Islet precursor cell (in vitro differentiated cells): ENCODE measurements at regions not wholly inside any gene's neighbourhood (a gene's known extent, or its start where the extent isn't known, plus 50 kb on each side); places are given as distances from the start of the nearest gene placed in this dataset.

Experiments
- DNase-seq: peaks from one replicate; pipeline ENCODE4 v3.0.0-alpha.2; 2018

DNA sequence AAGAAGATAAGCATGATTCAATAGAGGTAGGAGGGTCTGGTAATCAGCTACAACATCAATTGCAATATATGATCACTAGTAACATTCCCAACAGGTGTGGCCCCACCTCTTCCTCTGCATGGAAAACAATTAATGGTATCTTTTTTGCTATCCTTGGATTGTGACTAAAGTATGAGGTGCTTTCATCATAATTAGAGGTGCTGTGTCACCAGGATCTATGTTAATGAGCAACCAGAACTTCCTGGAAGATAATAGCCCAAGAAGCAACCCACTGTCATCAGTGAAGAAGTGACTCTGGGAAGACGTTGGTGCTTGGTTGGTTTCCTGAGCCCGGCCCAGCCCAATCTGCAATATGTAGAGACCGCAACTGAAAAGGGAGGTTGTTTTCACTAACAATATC is 167.2 kb downstream of the SETD4 start:
- DNase-seq = no peak

DNA sequence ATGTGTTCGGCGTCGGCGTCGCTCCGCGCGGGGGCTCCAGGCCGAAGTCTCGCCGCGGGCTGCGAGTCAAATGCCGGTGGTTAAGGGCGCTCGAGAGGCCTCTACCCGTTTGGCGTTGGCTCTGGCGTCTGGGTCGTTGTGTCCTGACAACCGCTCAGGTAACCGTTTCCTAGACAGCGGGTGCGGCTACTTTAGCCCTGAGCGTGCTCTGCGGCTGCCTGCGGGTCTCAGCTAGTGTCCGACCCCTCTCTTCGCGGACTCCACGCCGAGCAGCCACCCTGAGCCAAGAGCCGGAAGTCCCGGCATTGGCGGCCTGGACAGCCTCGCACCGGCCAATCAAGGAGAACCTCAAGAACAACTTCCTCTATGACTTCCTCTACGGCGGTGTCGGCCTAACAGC is 173.4 kb downstream of the SETD4 start:
- no peak for DNase-seq

GRCh38 chr21:35885942-35886541 is 174.3 kb downstream of the SETD4 start:
- no peak for DNase-seq

GRCh38 chr21:35882791-35883240 is 177.5 kb downstream of the SETD4 start:
- DNase-seq = no peak

DNA sequence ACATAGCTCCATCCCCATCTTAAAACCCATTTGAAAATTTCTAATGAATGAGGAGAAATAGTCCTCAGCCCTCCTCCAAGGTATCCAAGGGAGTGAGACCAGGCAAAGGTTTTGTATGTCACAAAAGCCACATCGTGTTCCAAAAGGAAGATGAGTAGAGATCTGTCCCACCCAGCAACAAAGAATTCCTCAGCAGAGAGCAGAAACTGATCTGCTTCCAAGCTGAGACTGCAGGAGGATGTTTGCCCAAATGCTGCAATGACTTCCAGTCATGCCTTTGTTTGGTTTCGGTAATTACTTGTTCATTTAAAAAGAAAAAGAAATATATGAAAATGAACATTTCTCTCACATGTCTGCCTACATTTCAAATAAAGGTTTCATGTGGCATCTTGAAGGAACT is 186.9 kb downstream of the SETD4 start:
- DNase-seq = no peak

DNA sequence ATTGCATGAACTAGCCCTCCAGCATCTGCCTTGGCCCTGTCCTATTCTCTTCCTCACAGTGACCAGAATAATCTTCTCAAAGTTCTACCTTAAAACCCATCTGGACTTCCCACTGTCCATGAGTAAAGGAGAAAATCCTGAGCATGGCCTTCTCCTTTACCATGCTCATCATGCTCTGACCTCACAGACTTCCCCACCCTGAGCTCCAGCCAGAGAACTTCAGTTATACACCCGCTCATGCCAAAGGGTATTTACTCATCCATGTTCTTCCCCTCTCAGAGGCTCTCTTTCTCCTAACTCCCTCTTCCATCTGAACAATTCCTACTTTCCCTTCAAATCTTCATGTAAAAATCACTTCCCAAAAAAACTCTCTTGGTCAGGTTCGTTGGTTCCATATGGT is 188.4 kb downstream of the SETD4 start:
- no peak for DNase-seq

- DNase-seq = no peak
These were observed 191.5 kb downstream of the SETD4 start for GRCh38 chr21:35868869-35869223.

DNA sequence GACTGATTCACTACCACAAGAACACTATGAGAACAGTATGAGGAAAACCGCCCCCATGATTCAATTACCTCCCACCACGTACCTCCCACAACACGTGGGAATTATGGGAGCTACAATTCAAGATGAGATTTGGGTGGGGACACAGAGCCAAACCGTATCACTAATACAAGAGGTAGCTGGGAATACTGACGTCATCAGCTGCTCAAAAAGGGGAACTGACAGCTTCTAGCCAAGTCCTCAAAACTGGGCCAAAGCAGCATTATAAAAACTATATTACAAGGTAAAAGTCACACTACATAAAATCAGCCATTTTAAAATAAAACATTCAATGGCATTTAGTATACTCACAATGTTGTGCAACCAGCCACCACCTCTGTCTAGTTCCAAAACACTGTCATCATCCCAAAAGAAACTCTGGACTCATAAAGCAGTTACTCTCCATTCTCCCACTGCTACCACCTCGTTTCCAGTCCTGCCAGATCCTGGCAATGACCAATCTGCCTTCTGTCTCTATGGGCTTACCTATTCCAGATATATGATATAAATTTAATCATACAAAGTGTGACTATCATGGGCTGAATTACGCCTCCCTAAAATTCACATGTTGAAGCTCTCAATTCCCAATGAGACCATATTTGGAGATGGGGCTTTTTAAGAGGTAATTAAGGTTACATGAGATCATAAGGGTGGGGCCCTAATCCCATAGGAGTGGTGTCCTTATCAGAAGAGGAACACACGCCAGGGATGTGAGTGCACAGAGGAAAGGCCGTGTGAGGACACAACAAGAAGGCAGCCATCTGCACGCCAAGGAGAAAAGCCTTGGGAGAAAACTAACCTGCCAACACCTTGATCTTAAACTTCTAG is 192.1 kb downstream of the SETD4 start:
- no peak for DNase-seq

- DNase-seq = no peak
These were observed 196.3 kb downstream of the SETD4 start for GRCh38 chr21:35864039-35864438.

DNA sequence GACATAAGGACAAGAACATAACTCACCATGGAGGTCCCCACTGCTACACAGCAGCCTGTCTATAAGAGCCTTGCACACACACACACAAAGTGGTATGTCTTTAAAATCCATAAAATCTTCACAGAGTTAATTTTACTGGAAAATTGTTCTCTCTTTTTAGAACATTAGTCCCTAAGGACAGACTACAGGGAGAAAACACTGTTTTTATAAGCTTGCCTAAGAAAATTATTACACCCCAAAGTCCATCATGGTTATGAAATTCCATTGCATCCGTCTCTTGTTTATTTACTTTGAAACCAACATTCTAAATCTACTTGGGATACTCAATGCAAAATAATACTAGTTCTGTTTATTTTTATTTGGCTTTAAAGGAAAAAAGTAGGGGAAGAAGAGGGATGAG is 197.4 kb downstream of the SETD4 start:
- DNase-seq = no peak

GRCh38 chr21:35861661-35862060 is 198.7 kb downstream of the SETD4 start:
- no peak for DNase-seq

- no peak for DNase-seq
These were observed 200.0 kb downstream of the SETD4 start for GRCh38 chr21:35860189-35860869.

- DNase-seq = no peak
These were observed 200.6 kb downstream of the SETD4 start for GRCh38 chr21:35859677-35860076.

DNA sequence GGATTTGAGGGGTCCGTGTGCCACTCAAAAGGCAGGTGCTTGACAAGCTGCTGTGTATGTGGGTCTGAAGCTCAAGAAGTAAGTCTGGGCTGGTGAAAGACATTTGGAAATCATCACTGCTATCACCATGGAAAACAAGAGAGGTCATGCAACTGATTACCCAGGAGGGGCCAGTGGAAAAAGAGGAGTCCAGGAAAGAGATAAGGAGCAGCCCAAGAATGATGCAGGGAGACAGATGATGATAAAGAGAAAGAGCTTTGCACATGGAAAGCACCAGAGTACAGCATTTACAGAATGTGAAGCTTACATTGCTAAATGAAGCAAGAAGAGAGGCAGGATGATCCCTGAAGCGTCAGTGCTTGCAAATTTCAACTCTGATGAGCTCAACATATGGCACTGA is 203.2 kb downstream of the SETD4 start:
- DNase-seq = no peak

GRCh38 chr21:35855484-35855883 is 204.8 kb downstream of the SETD4 start:
- DNase-seq = no peak

GRCh38 chr21:35854281-35854680 is 206.0 kb downstream of the SETD4 start:
- DNase-seq = no peak

GRCh38 chr21:35853321-35854239 is 206.7 kb downstream of the SETD4 start:
- no peak for DNase-seq

GRCh38 chr21:35852820-35853219 is 207.5 kb downstream of the SETD4 start:
- DNase-seq = no peak

GRCh38 chr21:35850542-35851103 is 209.7 kb downstream of the SETD4 start:
- DNase-seq = no peak

DNA sequence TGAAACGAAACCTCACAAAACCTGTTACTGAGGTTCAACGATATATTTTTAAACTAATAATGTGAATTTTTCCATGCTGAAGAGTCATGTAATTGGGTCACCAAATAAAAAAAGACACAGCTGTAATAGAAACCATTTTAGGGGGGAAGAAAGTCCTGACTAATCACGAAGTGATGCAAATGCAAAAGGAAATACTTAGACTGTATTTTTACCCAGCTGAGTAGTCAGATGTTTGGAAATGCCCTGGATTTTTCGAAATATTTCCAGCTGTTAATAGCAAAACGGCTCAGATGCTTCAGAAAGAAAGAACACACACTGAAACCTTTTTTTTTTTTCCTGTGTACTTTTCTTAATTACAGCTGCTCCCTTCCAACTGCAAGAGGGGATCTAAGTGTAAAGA is 210.3 kb downstream of the SETD4 start:
- DNase-seq = no peak

DNA sequence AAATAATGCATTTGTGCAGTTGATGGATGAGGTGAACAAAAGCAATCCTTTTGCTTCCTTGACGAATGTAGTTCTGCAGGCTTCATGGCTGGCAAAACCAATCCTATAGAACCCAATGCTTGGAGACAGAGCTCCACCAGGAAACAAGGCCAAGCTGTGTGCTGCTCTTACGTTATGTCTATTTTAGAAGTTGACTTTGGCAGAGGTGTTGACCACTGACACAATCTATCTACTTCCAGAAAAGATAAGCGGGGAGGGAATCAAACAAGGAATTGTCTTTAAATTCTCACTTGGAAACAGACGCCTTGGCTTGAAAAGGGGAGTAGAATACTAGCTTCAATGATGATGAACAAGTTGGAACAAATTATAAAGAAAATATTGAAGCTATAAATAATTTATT is 211.2 kb downstream of the SETD4 start:
- no peak for DNase-seq

DNA sequence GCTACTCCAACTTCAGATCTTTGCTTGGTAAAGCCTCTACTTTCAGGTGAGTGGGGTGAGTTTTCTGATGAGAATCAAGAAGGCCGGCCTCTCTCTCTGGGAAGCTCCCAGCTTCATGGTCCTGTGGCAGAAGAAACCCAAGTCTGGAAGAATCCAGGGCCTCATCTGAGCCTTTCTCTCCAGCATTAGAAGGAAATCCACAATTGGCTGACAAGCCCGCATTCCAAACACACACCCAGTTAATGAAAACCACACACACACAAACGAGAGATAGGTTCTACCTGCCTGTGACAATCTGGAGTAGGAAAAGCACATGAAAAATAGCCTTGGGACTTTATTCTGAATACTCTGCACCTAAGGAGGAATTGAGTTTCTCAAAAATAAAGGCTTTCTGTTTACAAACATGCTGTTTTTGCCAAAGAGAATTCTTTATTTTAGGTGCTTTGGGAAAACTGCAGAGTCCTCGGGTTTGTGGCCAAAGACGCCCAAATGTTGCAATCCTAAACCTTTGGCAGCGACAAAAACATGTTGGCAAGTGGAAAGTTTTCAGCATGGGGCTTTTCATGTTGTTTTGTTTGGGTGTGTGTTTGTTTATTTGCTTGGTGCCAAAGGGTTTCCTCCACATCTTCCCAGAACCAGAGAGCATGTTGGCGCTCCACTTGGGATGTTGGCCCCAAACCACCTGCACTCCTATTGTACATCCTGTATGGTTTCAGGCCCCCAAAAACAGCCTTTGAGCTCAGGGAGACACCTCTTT is 216.2 kb downstream of the SETD4 start:
- DNase-seq = no peak
